HepG2 (cell line): ENCODE measurements at regions not wholly inside any gene's neighbourhood (a gene's known extent, or its start where the extent isn't known, plus 50 kb on each side); places are given as distances from the start of the nearest gene placed in this dataset.

Experiments
- ATAC-seq: fragments of 200-7000 bp; cut with Tn5 transposase; 3 replicates; pipeline ENCODE4 v1.9.1; 2020; ENCODE audit warnings: mild to moderate bottlenecking, moderate library complexity
- BruUV-seq: library from RNA; stranded (reverse); fragments of 400-500 nt; replicated peaks from 2 replicates; lab custom pipeline; 2021; lab: Mats Ljungman, UMichigan
- CTCF ChIA-PET: fragments of 300-600 bp; formaldehyde crosslinking; extraction: SDS; loops from one replicate; lab custom pipeline; 2021; ENCODE audit warnings: low total read pairs, inconsistent platforms, low intra/inter-chr PET ratio; lab: Yijun Ruan, JAX
- POLR2A ChIA-PET: fragments of 350-600 bp; sonication (Branson Sonifier 250); formaldehyde crosslinking; loops from one replicate; lab custom pipeline; 2020; ENCODE audit warnings: antibody characterized with exemption, inconsistent platforms; lab: Yijun Ruan, JAX
- DNase-seq: peaks from one replicate; pipeline ENCODE4 v3.0.0-alpha.2; 2015; ENCODE audit warnings: low spot score
- FAIRE-seq: peaks from 3 replicates; lab custom pipeline; 2011; peaks lifted over from hg19 to GRCh38; lab: Jason Lieb, UNC
- H2AFZ ChIP-seq: one replicate; pipeline ENCODE4 v1.6.1; 2011; ENCODE audit warnings: low read length, inconsistent platforms
- H3K27ac ChIP-seq: fragments of 300-600 bp; 3 replicates; pipeline ENCODE4 v1.8.0; 2011; ENCODE audit warnings: mixed run types, mild to moderate bottlenecking, mixed read lengths, low read length, inconsistent platforms; ENCODE audit not compliant: insufficient read depth; ENCODE audit errors: extremely low read length
- H3K27me3 ChIP-seq, 2 experiments: fragments of 200-600 bp in 1 of 2; 2 replicates in 1 of 2; 3 replicates in 1 of 2; pipeline versions ENCODE4 v1.6.0 to v1.8.0; 2011; ENCODE audit warnings: low read length in 2 of 2, mild to moderate bottlenecking in 2 of 2, moderate library complexity in 2 of 2, inconsistent platforms in 1 of 2; ENCODE audit not compliant: insufficient read depth in 2 of 2, control insufficient read depth in 1 of 2
- H3K36me3 ChIP-seq, 2 experiments: fragments of 200-600 bp in 1 of 2; replicated peaks in 1 of 2; 2 replicates in 1 of 2; 3 replicates in 1 of 2; pipeline versions ENCODE4 v1.5.1 to v1.8.0; 2011; ENCODE audit warnings: low read length in 2 of 2, inconsistent platforms in 1 of 2; ENCODE audit not compliant: insufficient read depth in 2 of 2, control insufficient read depth in 1 of 2
- H3K4me1 ChIP-seq: 2 replicates; pipeline ENCODE4 v1.5.1; 2012; ENCODE audit warnings: low read length, inconsistent platforms; ENCODE audit not compliant: insufficient read depth
- H3K4me2 ChIP-seq: 2 replicates; pipeline ENCODE4 v1.6.0; 2011; ENCODE audit warnings: low read depth, low read length, inconsistent platforms
- H3K4me3 ChIP-seq, 3 experiments: fragments of 200-600 bp in 1 of 3; sonication (generic), shearing (Covaris generic) in 1 of 3; replicated peaks in 1 of 3; 2 replicates each; pipeline ENCODE4 v1.5.1; 2011 to 2016; ENCODE audit warnings: low read length in 3 of 3, inconsistent platforms in 2 of 3, low read depth in 2 of 3, mild to moderate bottlenecking in 2 of 3, control low read depth in 1 of 3, mixed read lengths in 1 of 3; ENCODE audit not compliant: insufficient read depth in 1 of 3
- H3K79me2 ChIP-seq: one replicate; pipeline ENCODE4 v1.6.1; 2011; ENCODE audit warnings: low read length, inconsistent platforms; ENCODE audit not compliant: insufficient read depth
- H3K9ac ChIP-seq: 2 replicates; pipeline ENCODE4 v1.6.0; 2011; ENCODE audit warnings: mild to moderate bottlenecking, low read depth, low read length, inconsistent platforms; ENCODE audit not compliant: insufficient read depth
- H3K9me3 ChIP-seq: 2 replicates; pipeline ENCODE4 v1.5.1; 2012; ENCODE audit warnings: mild to moderate bottlenecking, low read length
- H4K20me1 ChIP-seq: 2 replicates; pipeline ENCODE4 v1.6.0; 2011; ENCODE audit warnings: inconsistent platforms, mild to moderate bottlenecking, low read length, moderate library complexity; ENCODE audit not compliant: insufficient read depth
- ELF3 ChIP-seq: IDR thresholded peaks from 2 replicates; pipeline ENCODE4 v1.6.1; 2016; ENCODE audit warnings: missing genetic modification reagents, missing compliant biosample characterization
- GMEB1 ChIP-seq: sonication (generic); formaldehyde crosslinking; IDR thresholded peaks from 2 replicates; pipeline ENCODE4 v1.5.1; 2020; ENCODE audit warnings: missing genetic modification reagents, mild to moderate bottlenecking, borderline replicate concordance
- GRHL1 ChIP-seq: sonication (generic); formaldehyde crosslinking; conservative IDR thresholded peaks from 2 replicates; pipeline ENCODE4 v1.8.0; 2022; ENCODE audit warnings: missing genetic modification reagents
- RXRA ChIP-seq: sonication (generic); formaldehyde crosslinking; IDR thresholded peaks from 2 replicates; pipeline ENCODE4 v1.5.1; 2020; ENCODE audit warnings: missing genetic modification reagents
- SALL2 ChIP-seq: sonication (generic); formaldehyde crosslinking; IDR thresholded peaks from 2 replicates; pipeline ENCODE4 v1.8.1; 2023; ENCODE audit warnings: mild to moderate bottlenecking, missing genetic modification reagents, inconsistent platforms
- ZMAT3 ChIP-seq: sonication (generic); formaldehyde crosslinking; conservative IDR thresholded peaks from 2 replicates; pipeline ENCODE4 v1.7.0; 2021; ENCODE audit warnings: missing genetic modification reagents
- ZNF710 ChIP-seq: sonication (generic); formaldehyde crosslinking; IDR thresholded peaks from 2 replicates; pipeline ENCODE4 v1.5.0; 2020; ENCODE audit warnings: mild to moderate bottlenecking, missing genetic modification reagents, borderline replicate concordance
- ZNF773 ChIP-seq: sonication (generic); formaldehyde crosslinking; IDR thresholded peaks from 2 replicates; pipeline ENCODE4 v1.4.0; 2020; ENCODE audit warnings: missing genetic modification reagents, borderline replicate concordance
- ZNF816 ChIP-seq: sonication (generic); formaldehyde crosslinking; IDR thresholded peaks from 2 replicates; pipeline ENCODE4 v1.8.0; 2022; ENCODE audit warnings: missing genetic modification reagents, mild to moderate bottlenecking, borderline replicate concordance
- WGBS: methylation state at CpG from one replicate; pipeline ENCODE4 v1.1.6; 2017; ENCODE audit warnings: low lambda C conversion rate; 5-methylcytosine and 5-hydroxymethylcytosine counted together
- in situ Hi-C: cut with HindIII; loops from 2 replicates; pipeline ENCODE4 v1.10.0; 2017; ENCODE audit warnings: low pct_unique_long_range_greater_than_20kb; ENCODE audit not compliant: extremely low pct_ligation_motif_present
- intact Hi-C: fragments of 100-400 bp; cut with micrococcal nuclease; formaldehyde crosslinking; loops from one replicate; pipeline ENCODE4 v1.10.0; 2022; ENCODE audit not compliant: unreplicated experiment
- TF ChIP-seq, protein P1 (sequence below): sonication (generic); IDR thresholded peaks from 2 replicates; pipeline ENCODE4 v1.6.1; 2016; ENCODE audit warnings: low read depth, borderline replicate concordance
- TF ChIP-seq, protein P2 (sequence below): sonication (generic); formaldehyde crosslinking; IDR thresholded peaks from 2 replicates; pipeline ENCODE4 v1.8.0; 2022; ENCODE audit warnings: mild to moderate bottlenecking, missing genetic modification reagents, moderate library complexity
- TF ChIP-seq, protein P3 (sequence below): sonication (generic); formaldehyde crosslinking; IDR thresholded peaks from 2 replicates; pipeline ENCODE4 v1.5.1; 2020; ENCODE audit warnings: mild to moderate bottlenecking, moderate library complexity, missing genetic modification reagents

GRCh38 chr3:16114930-16115329 is 59.5 kb upstream of the GALNT15 start:
- H3K4me2 ChIP-seq, result no peak overlapping the region
- no peaks in the 10 kb centered on the region for H3K79me2 ChIP-seq
- 3% methylated on average over 3 of the region's 3 CpGs for WGBS
- intact Hi-C loops, result no loop called here
- no peaks in the 10 kb centered on the region for H3K36me3 ChIP-seq
- ChIA-PET POLR2A (no interaction called here), CTCF (no interaction called here)
- no peaks in the 10 kb centered on the region for H4K20me1 ChIP-seq
- no peak for FAIRE-seq
- H3K9me3 ChIP-seq, result no peaks in the 10 kb centered on the region
- H3K4me3 ChIP-seq, result no peak overlapping the region
- no TSS peak for BruUV-seq
- DNase-seq, result no peak
- in situ Hi-C loops, result no loop called here
- H3K4me1 ChIP-seq, result no peaks in the 10 kb centered on the region
- no peak for ATAC-seq
- no peak overlapping the region for H3K9ac ChIP-seq
- H3K27ac ChIP-seq, result no peak overlapping the region
- TF ChIP-seq GRHL1 (CRISPR knock-in tag) (no peak), ZNF710 (CRISPR knock-in tag) (no peak), ZNF816 (CRISPR knock-in tag) (no peak), GMEB1 (CRISPR knock-in tag) (no peak), RXRA (CRISPR knock-in tag) (no peak), ELF3 (CRISPR knock-in tag) (no peak), ZMAT3 (CRISPR knock-in tag) (no peak), ZNF773 (CRISPR knock-in tag) (no peak), SALL2 (CRISPR knock-in tag) (no peak)
- TF ChIP-seq, protein P1, sequence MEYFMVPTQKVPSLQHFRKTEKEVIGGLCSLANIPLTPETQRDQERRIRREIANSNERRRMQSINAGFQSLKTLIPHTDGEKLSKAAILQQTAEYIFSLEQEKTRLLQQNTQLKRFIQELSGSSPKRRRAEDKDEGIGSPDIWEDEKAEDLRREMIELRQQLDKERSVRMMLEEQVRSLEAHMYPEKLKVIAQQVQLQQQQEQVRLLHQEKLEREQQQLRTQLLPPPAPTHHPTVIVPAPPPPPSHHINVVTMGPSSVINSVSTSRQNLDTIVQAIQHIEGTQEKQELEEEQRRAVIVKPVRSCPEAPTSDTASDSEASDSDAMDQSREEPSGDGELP, result no peak
- TF ChIP-seq, protein P2, sequence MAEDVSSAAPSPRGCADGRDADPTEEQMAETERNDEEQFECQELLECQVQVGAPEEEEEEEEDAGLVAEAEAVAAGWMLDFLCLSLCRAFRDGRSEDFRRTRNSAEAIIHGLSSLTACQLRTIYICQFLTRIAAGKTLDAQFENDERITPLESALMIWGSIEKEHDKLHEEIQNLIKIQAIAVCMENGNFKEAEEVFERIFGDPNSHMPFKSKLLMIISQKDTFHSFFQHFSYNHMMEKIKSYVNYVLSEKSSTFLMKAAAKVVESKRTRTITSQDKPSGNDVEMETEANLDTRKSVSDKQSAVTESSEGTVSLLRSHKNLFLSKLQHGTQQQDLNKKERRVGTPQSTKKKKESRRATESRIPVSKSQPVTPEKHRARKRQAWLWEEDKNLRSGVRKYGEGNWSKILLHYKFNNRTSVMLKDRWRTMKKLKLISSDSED (CRISPR knock-in tag), result no peak
- TF ChIP-seq, protein P3, sequence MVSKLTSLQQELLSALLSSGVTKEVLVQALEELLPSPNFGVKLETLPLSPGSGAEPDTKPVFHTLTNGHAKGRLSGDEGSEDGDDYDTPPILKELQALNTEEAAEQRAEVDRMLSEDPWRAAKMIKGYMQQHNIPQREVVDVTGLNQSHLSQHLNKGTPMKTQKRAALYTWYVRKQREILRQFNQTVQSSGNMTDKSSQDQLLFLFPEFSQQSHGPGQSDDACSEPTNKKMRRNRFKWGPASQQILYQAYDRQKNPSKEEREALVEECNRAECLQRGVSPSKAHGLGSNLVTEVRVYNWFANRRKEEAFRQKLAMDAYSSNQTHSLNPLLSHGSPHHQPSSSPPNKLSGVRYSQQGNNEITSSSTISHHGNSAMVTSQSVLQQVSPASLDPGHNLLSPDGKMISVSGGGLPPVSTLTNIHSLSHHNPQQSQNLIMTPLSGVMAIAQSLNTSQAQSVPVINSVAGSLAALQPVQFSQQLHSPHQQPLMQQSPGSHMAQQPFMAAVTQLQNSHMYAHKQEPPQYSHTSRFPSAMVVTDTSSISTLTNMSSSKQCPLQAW, result no peak
- H2AFZ ChIP-seq, result no peak overlapping the region
- 0 out of 5 replicates have a peak, but pooled peaks cover 0 to 9% of the 10 kb centered on the region in 2 experiments for H3K27me3 ChIP-seq
